Spleen (tissue), 11 donors: ENCODE measurements at regions not wholly inside any gene's neighbourhood (a gene's known extent, or its start where the extent isn't known, plus 50 kb on each side); places are given as distances from the start of the nearest gene placed in this dataset.
A peak's percentile ranks its signal among the peaks of the same experiment; 100 is the strongest.

Experiments
- DNase-seq: peaks from one replicate; pipeline ENCODE4 v3.0.0-alpha.2; 2020
- H3K27ac ChIP-seq, 8 donors: fragments of 200-600 bp; sonication (generic) in 7 of 8; 1 replicate in 4 of 8; 2 replicates in 4 of 8; pipeline versions ENCODE4 v1.5.0 to v1.8.0; 2016 to 2021; ENCODE audit warnings: inconsistent platforms in 4 of 8, mild to moderate bottlenecking in 4 of 8, moderate library complexity in 1 of 8
- H3K27me3 ChIP-seq, 7 donors: fragments of 200-600 bp; sonication (generic) in 6 of 7; replicated peaks in 1 of 7; 1 replicate in 4 of 7; 2 replicates in 3 of 7; pipeline versions ENCODE4 v1.5.0 to v1.8.0; 2016 to 2021; ENCODE audit warnings: inconsistent platforms in 3 of 7, mild to moderate bottlenecking in 1 of 7
- H3K36me3 ChIP-seq, 6 donors: fragments of 200-600 bp; sonication (generic) in 5 of 6; 1 replicate in 4 of 6; 2 replicates in 2 of 6; pipeline versions ENCODE4 v1.5.0 to v1.8.0; 2016 to 2021; ENCODE audit warnings: inconsistent platforms in 2 of 6
- H3K4me1 ChIP-seq, 6 donors: fragments of 200-600 bp; sonication (generic) in 5 of 6; 1 replicate in 3 of 6; 2 replicates in 3 of 6; pipeline versions ENCODE4 v1.5.0 to v1.8.0; 2016 to 2021; ENCODE audit warnings: inconsistent platforms in 3 of 6
- H3K4me3 ChIP-seq, 8 donors: fragments of 200-600 bp; sonication (generic) in 7 of 8; 1 replicate in 4 of 8; 2 replicates in 4 of 8; pipeline versions ENCODE4 v1.5.0 to v1.8.0; 2016 to 2021; ENCODE audit warnings: inconsistent platforms in 4 of 8, mild to moderate bottlenecking in 4 of 8, moderate library complexity in 2 of 8
- H3K9me3 ChIP-seq, 8 donors: fragments of 200-600 bp; sonication (generic) in 7 of 8; 1 replicate in 4 of 8; 2 replicates in 4 of 8; pipeline versions ENCODE4 v1.5.0 to v1.8.0; 2016 to 2021; ENCODE audit warnings: inconsistent platforms in 4 of 8
- POLR2A ChIP-seq, 3 donors: fragments of 450-650 bp; IDR thresholded peaks; one replicate each; pipeline ENCODE4 v1.5.1; 2017; ENCODE audit warnings: antibody characterized with exemption in 3 of 3, mild to moderate bottlenecking in 1 of 3
- POLR2AphosphoS5 ChIP-seq, 3 donors: sonication (generic); formaldehyde crosslinking; IDR thresholded peaks; one replicate each; pipeline ENCODE4 v1.5.1; 2017; ENCODE audit warnings: antibody characterized with exemption in 3 of 3
- WGBS, 5 donors: extraction: QIAGEN DNeasy Blood & Tissue Kit in 3 of 5; methylation state at CpG; one replicate each; pipeline versions ENCODE4 v1.1.5 to v1.1.7; 2013 to 2018; 5-methylcytosine and 5-hydroxymethylcytosine counted together
- intact Hi-C: fragments of 100-400 bp; cut with DNase I; formaldehyde crosslinking; loops from one replicate; pipeline ENCODE4 v1.15.0; 2023; ENCODE audit warnings: low total_unique reads
- TF ChIP-seq, protein P1 (sequence below), 11 experiments: fragments of 200-600 bp in 7 of 11; fragments of 450-650 bp in 4 of 11; sonication (generic) in 4 of 11; IDR thresholded peaks in 8 of 11; conservative IDR thresholded peaks in 3 of 11; 1 replicate in 7 of 11; 2 replicates in 4 of 11; pipeline versions ENCODE4 v1.4.0 to v1.8.0; 2016 to 2021; ENCODE audit warnings: antibody characterized with exemption in 11 of 11, inconsistent platforms in 4 of 11, mild to moderate bottlenecking in 1 of 11
- donor health status: healthy with polysubstance abuse.
- donor health status: DM: no; HTN: no; CAD: no; lungs with moderate emphysema.
- donor health status: DM: no; HTN: no; CAD: no.
- donor health status: Bipolar disorder and iron deficiency.
- donor health status: healthy.
- donor health status: DM: no; HTN: no; CAD: no.
- donor health status: DM: yes; HTN: yes; CAD: no.

DNA sequence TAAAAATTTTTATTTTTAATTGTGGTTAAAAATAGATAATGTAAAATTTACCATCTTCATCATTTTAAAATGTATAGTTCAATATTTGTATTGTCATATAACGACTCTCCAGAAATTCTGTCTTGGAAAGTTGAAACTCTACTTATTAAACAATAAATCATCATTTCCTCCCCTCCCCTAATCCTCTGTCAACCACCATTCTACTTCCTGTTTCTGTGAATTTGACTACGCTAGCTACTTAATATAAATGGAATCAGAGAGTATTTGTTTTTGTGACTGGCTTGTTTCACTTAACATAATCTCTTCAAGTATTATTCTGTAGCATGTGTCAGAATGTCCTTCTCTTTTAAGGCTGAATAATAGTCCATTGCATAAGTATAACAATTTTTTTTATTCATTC, 729.0 kb upstream of the AADAT start:
- H3K4me3 ChIP-seq: no peak overlapping the region
- intact Hi-C loops: no loop called here
- H3K27ac ChIP-seq: no peak overlapping the region
- WGBS, 5 donors: 8 to 16% (median 11%) methylated on average over 2 of the region's 2 CpGs
- H3K9me3 ChIP-seq: peaks cover 0 to 47% (median 30%) of the 10 kb centered on the region in 8 donors
- TF ChIP-seq POLR2AphosphoS5 (IDR thresholded peaks at IDR 0.05): no peak
- no peak for TF ChIP-seq POLR2A (IDR thresholded peaks at IDR 0.05)
- TF ChIP-seq, protein P1, sequence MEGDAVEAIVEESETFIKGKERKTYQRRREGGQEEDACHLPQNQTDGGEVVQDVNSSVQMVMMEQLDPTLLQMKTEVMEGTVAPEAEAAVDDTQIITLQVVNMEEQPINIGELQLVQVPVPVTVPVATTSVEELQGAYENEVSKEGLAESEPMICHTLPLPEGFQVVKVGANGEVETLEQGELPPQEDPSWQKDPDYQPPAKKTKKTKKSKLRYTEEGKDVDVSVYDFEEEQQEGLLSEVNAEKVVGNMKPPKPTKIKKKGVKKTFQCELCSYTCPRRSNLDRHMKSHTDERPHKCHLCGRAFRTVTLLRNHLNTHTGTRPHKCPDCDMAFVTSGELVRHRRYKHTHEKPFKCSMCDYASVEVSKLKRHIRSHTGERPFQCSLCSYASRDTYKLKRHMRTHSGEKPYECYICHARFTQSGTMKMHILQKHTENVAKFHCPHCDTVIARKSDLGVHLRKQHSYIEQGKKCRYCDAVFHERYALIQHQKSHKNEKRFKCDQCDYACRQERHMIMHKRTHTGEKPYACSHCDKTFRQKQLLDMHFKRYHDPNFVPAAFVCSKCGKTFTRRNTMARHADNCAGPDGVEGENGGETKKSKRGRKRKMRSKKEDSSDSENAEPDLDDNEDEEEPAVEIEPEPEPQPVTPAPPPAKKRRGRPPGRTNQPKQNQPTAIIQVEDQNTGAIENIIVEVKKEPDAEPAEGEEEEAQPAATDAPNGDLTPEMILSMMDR (IDR thresholded peaks at IDR 0.05 in 8 of 11, conservative IDR thresholded peaks at IDR 0.05 in 3 of 11): no peak
- DNase-seq: no peak
- no peaks in the 10 kb centered on the region for H3K4me1 ChIP-seq
- no peaks in the 10 kb centered on the region for H3K27me3 ChIP-seq
- H3K36me3 ChIP-seq: no peaks in the 10 kb centered on the region

DNA sequence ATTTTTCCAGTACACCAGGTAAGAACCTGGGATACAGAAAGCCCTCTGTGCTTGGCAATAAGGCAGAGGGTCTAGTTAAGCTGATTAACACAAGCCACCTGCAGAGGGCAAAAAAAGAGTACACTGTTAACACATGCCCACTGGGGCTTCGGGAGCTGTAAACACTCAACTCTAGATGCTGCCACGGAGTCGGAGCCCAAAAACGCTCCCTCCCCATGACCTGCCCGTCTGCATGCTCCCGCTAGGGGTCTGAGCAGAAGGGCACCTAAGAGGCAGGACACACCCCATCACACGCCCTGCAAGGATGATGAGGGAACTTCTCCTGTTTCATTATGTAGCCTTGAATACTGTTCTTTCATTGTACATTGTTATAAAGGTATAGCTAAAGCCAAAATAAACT, 715.6 kb upstream of the AADAT start:
- WGBS, 5 donors: 82 to 96% (median 88%) methylated on average over 7 of the region's 7 CpGs
- no peaks in the 10 kb centered on the region for H3K36me3 ChIP-seq
- no peak overlapping the region for H3K27ac ChIP-seq
- H3K9me3 ChIP-seq: peaks cover 0 to 19% (median 3%) of the 10 kb centered on the region in 8 donors
- no peak for TF ChIP-seq POLR2AphosphoS5 (IDR thresholded peaks at IDR 0.05)
- TF ChIP-seq, protein P1 (IDR thresholded peaks at IDR 0.05 in 8 of 11, conservative IDR thresholded peaks at IDR 0.05 in 3 of 11): no peak
- no peak for TF ChIP-seq POLR2A (IDR thresholded peaks at IDR 0.05)
- no peak overlapping the region for H3K4me3 ChIP-seq
- H3K27me3 ChIP-seq: no peaks in the 10 kb centered on the region
- intact Hi-C loops: no loop called here
- peak; percentile 44 for DNase-seq
- H3K4me1 ChIP-seq: no peaks in the 10 kb centered on the region

DNA sequence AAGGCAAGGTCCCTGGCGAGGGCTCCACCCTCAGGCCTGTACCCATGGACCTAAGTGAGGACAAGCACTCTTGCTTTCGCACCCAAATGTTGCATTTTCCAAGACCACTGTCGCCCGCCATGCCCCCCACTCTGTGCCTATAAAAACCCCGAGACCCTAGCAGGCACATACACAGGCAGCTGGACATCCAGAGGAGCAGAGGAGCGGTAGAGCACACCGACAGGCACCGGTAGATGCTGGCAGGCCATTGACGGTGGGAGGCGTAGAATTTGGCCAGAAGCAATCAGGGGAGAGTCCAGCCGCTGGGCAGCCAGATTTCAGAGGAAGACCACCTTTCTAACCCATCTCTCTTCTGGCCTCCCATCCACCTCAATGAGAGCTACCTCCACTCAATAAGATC, 715.2 kb upstream of the AADAT start:
- TF ChIP-seq, protein P1 (IDR thresholded peaks at IDR 0.05 in 8 of 11, conservative IDR thresholded peaks at IDR 0.05 in 3 of 11): no peak
- TF ChIP-seq POLR2A (IDR thresholded peaks at IDR 0.05) (no peak), POLR2AphosphoS5 (IDR thresholded peaks at IDR 0.05) (no peak)
- Histone ChIP-seq H3K9me3 (peaks cover 0 to 15% (median 3%) of the 10 kb centered on the region in 8 donors), H3K27me3 (no peaks in the 10 kb centered on the region), H3K4me3 (no peak overlapping the region), H3K27ac (no peak overlapping the region), H3K4me1 (no peaks in the 10 kb centered on the region), H3K36me3 (no peaks in the 10 kb centered on the region)
- WGBS, 5 donors: 87 to 92% (median 89%) methylated on average over 11 of the region's 11 CpGs
- DNase-seq: peak; percentile 41
- intact Hi-C loops: no loop called here

DNA sequence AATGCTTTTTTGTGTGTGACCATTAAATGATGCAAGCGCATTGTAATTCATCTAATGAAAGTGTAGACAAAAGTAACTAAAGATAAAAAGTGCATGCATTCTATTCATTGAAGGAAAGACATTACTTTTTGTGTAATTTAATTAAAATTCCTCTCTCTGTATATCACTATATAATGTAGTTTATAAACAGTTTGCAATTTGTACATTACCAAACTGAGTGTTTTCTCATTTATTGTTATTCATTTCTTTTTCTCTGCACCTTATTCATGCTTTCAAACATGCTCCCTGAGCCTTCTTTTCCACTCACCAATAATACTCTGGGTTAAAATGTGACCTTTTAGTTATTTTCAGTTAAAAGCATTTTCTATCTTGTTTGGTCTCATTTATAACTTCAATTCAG, 713.7 kb upstream of the AADAT start:
- WGBS, 5 donors: 94 to 100% (median 95%) methylated on average over 1 of the region's 1 CpG
- DNase-seq: no peak
- no peaks in the 10 kb centered on the region for H3K36me3 ChIP-seq
- H3K9me3 ChIP-seq: peaks cover 0 to 12% (median 0%) of the 10 kb centered on the region in 8 donors
- H3K27me3 ChIP-seq: no peaks in the 10 kb centered on the region
- H3K27ac ChIP-seq: no peak overlapping the region
- no peaks in the 10 kb centered on the region for H3K4me1 ChIP-seq
- H3K4me3 ChIP-seq: no peak overlapping the region
- TF ChIP-seq, protein P1 (IDR thresholded peaks at IDR 0.05 in 8 of 11, conservative IDR thresholded peaks at IDR 0.05 in 3 of 11): no peak
- TF ChIP-seq POLR2A (IDR thresholded peaks at IDR 0.05) (no peak), POLR2AphosphoS5 (IDR thresholded peaks at IDR 0.05) (no peak)
- intact Hi-C loops: no loop called here
